Left lobe of liver (tissue), 2 donors: ENCODE measurements at regions not wholly inside any gene's neighbourhood (a gene's known extent, or its start where the extent isn't known, plus 50 kb on each side); places are given as distances from the start of the nearest gene placed in this dataset.

Experiments
- ATAC-seq: fragments of 200-7000 bp; cut with Tn5 transposase; one replicate; pipeline ENCODE4 v1.9.1; 2020; ENCODE audit warnings: mild to moderate bottlenecking, moderate library complexity
- DNase-seq: peaks from one replicate; pipeline ENCODE4 v3.0.0-alpha.2; 2020; ENCODE audit warnings: low spot score
- donor health status: DM: no; HTN: no; CAD: no; lungs with moderate emphysema.
- donor health status: DM: no; HTN: yes; CAD: no.

DNA sequence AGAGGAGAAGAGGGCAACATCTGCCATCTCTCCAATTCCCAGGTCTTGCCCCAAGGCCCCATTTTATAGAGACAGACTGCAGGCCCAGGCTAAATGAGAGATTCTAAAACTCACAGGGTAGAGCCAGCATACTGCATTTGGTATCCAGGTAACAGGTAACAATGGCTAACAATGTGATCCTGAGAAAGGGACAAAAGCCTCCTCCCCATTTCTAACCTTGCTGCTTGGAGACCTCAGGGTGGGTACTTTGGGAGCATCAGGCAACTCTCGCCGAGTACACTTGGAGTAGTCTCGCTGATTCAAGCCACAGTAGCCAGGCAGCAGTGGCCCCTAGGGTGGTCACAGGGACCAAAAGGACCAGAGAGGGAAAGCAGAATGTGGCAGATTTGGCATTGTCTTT, 162.6 kb upstream of the PLEKHA5 start:
- DNase-seq (no peak), ATAC-seq (no peak)

DNA sequence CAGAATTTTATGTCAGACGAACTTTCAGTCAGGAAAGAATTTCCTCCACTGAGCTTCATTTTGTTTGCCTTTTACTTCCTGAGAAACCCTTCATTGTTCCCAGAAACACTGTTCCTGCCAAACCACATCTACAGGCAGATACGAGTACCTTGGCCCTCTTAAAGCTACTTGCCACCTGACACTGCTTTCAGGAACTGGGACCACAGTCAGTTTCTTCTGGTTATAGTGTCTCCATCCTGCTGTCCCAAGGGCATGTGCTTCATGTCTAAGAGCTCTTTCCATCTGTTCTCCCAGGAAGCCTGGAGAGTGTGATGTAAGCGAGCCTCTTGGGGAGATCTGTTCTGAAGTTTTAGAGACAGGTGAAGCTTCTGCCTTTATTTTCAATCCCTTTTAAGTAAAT, 161.7 kb upstream of the PLEKHA5 start:
- ATAC-seq (no peak), DNase-seq (no peak)

DNA sequence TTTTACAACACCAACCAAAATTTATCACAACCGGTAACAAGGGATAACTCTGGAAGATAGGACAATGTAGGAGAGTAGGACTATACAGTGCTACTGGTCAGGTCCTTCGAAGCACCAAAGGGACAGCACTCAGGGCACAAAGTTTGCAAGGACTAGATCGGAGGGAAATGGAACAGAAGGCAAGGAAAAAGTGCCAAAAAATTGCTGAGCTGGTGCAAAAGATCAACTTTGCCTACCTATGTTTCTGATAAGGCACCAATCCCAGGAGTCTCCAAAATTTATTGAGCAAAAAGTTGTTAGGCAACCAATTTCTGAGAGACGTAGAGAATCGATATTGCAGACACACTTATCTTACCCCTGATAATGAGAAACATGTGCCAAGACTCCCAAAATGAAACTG, 160.0 kb upstream of the PLEKHA5 start:
- ATAC-seq = no peak
- DNase-seq = no peak

DNA sequence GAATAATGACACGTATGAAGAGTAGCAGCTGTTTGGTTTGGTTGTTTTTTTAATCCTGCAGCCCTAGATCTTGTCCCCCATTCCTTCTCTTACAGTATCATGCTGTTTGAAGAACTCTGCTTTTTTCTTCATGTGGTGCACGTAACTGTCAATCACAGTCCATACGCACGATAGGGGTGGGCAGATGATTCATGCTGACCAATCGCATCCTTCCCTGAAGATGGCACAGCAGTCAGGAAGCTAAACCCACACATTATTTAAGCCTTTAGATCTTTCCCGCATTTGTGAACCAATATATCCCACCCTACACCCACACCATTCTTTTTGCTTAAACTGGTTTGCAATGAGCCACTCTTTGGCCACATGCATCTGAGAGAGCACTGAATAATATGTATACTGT, 158.9 kb upstream of the PLEKHA5 start:
- no peak for ATAC-seq
- no peak for DNase-seq

DNA sequence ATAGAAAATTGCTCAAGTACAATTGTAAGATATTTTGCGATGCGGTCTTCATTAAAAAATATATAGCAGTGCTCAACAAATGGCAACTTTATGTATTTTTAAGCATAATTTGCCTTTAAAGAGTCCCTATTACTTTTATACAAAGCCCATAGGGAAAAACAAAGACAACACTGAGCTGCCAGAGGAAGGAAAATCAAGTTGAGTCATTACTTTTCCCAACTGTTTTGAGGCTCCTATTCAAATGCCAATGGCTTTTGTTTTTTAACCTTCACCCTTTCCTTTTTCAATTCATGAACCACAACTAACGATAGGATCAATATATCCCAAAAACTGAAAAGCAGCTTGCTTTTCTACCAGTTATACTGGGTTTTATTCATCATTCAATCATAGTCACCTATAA, 157.6 kb upstream of the PLEKHA5 start:
- no peak for ATAC-seq

DNA sequence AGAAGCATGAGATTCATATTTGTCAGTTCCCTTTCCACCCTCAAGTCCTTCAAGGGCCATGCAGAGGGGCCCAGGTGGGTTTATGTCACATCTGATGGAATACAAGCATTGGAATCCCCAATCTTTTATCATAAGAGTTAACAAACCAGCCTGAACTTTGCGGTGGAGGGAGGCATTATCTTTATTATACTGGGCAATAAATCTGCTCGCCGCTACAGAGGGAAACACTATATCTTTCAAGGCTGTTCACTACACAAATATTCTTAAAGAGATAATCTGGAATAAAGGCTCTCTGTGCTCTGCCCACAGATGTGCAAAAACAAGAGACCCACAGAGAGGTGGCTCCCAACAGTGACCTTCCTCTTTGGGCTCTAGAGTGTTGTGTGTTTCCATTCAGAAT, 153.6 kb upstream of the PLEKHA5 start:
- DNase-seq = no peak
- no peak for ATAC-seq

More for the DNA sequence above, 157.6 kb upstream of the PLEKHA5 start:
- no peak for DNase-seq

DNA sequence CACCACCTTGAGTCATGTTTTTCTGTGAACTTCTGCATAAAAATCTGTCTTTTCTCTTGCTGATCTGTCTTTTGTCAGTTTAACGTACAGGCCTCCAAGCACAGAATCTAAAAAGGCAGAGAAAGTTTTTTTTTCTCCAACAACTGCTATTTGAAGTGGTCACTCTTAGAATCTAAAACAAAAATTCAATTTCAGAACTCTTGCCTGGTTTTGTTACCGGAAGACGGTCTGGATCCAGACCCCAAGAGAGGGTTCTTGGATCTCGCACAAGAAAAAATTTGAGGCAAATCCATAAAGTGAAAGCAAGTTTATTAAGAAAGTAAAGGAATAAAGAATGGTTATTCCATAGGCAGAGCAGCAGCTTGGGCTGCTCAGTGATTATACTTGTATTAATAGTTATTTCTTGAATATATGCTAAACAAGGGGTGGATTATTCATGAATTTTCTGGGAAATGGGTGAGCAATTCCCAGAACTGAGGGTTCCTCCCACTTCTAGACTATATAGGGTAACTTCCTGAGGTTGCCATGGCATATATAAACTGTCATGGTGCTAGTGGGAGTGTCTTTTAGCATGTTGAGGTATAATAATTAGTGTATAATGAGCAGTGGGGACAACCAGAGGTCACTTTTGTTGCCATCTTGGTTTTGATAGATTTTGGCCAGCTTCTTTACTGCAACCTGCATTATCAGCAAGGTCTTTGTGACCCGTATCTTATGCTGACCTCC, 150.0 kb upstream of the PLEKHA5 start:
- no peak for DNase-seq
- ATAC-seq = no peak

DNA sequence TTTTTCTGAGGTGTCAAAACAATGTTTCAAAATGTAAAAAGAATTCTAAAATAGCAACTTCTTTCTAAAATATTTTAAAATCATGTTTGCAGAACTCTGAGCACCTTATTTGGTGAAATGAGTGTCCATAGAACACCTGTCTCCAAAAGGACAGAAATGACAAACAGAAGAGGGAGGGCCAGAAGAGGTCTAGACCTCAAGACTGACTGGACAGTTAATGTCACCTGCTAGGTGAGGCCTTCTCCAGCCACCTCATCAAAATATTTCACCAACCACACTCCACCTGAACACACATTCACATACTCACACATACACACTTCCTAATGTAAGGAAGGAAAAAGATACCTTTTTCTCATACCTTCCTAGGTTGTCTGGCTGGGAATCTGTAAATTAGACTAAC, 147.8 kb upstream of the PLEKHA5 start:
- DNase-seq (no peak), ATAC-seq (no peak)

DNA sequence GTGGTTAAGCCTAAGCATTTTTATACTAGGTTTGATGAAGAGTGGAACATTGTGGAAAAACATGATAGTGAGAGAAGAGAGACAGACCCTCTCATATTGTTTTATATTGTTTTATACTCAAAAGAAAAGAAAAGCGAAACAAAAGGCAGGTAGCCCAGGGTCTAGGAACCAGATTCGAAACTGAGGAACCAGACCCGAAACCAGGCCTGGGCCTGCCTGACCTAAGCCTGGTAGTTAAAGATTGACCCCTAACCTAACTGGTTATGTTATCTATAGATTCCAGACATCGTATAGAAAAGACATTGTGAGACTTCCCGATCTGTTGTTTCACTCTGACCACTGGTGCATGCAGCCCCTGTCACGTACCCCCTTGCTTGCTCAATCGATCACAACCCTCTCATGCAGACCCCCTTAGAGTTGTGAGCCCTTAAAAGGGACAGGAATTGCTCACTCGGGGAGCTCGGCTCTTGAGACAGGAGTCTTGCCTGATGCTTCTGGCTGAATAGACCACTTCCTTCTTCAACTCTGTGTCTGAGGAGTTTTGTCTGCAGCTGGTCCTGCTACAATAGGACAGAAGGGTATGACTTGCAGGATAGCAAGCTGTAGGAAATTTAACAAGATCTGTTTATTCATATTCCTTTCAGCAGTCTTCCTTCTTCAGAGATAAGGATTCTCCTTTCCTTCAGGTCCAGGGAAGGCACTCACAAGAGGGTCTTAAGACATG, 147.1 kb upstream of the PLEKHA5 start:
- DNase-seq = no peak
- no peak for ATAC-seq

DNA sequence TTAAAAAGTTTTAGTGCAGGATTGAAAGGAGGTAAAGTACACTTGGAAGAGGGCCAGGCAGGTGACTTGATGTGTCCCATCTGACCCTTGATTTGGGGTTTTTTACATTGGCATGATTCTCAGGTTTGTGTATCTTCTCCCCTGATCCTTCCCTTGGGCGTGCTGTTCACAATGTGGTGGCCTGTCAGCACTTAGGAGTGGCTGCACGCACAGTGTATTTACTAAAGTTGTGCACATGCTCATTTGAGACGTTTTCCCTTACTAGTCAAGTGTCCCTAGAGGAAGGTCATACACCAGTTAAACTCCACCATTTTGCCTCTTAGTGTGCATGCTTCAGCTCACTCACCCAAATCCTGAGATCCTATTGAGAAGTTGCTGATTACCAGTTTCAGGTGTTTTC, 145.7 kb upstream of the PLEKHA5 start:
- DNase-seq (no peak), ATAC-seq (no peak)

DNA sequence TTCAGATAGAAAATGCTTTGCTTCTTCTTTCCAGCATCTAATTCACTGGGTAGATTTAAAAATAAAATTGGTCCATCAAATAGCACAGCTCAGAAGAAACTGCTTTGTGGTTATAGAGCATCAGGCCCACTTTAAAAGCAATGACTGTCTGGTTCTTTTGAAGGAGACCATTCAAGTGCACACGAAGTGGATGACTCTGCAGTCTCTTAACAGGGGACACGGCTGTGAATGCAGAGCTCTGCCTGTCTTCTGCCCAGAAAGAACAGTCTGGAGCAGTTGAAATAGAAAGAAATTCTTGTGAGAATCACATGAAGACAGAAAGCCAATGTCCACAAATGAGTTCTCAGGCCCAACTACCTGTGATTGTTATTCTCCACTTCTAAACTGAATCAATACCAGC, 138.7 kb upstream of the PLEKHA5 start:
- ATAC-seq (no peak), DNase-seq (no peak)

DNA sequence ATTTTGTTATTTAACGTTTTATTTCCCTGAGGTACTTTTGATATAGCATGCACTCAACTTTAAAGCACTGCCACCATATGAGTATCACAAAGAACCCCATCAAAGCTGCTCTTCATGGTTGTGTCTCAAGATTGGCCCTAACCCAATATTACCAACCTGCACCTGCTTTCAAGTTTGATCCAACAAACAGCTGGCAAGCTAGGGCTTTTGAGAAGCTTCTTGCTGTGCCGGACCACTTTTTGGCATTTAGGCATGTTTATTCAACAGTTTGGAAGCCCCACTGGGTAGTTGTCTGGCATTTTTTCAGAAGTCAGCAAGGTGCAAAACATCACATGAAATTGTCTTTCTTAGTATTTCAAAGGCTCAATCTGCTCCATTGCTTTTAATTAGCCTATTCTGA, 137.2 kb upstream of the PLEKHA5 start:
- ATAC-seq (no peak), DNase-seq (no peak)

DNA sequence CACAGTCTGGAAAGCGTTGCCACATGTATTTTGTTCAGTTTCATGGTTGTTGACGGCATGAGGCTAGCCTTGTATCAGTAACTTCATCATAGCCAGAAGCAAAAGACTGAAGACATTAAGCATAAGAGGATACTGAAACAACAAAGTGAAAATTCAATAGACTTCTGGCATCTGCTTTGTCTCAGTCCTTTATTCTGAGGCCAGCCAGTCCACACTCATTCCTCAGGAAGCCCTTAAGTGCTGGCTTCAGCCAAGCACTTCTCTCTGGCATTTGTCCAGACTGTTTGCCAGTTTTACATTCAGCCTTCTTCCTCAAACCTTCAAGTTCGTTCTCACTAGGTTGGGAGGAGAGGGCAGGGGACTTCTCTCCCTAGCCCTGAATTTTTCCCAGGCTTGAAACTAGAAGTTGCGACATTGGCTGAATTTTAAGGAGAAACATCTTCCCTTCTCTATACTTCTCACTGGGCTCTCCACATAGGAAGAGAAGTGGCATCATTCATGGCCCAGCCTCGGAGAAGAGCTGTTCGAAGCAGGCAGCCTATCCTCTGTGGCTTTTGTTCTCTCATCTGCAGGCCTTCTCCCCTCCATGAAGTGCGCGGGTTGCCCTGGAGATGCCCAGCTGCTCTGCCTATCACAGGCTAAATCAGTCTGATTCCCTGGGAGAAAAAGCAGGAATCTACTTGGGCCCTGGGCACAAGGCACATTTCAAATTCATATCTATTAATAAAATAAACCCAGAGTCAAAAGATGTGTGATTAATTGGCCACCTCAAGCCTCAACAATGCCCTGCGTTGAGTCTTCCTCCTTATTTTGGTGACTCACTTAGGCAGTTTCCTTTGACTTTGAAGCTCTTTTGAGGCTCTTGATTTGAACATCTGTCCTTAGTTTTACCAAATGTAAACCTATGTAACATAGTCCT, 130.9 kb upstream of the PLEKHA5 start:
- no peak for ATAC-seq

DNA sequence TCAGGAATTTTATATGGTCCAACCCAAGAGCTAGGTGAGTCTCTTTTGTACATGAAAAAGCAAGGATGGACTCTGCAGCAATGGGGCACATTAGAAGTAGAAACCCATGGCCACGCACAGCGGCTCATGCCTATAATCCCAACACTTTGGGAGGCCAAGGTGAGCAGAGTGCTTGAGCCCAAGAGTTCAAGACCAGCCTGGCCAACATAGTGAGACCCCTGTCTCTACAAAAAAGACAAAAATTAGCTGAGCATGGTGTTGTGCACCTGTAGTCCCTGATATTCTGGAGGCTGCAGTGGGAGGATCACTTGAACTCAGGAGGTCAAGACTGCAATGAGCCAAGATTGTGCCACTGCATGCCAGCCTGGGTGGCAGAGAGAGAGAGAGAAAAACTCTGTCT, 128.7 kb upstream of the PLEKHA5 start:
- DNase-seq = no peak
- no peak for ATAC-seq

More for the DNA sequence above, 130.9 kb upstream of the PLEKHA5 start:
- no peak for DNase-seq

DNA sequence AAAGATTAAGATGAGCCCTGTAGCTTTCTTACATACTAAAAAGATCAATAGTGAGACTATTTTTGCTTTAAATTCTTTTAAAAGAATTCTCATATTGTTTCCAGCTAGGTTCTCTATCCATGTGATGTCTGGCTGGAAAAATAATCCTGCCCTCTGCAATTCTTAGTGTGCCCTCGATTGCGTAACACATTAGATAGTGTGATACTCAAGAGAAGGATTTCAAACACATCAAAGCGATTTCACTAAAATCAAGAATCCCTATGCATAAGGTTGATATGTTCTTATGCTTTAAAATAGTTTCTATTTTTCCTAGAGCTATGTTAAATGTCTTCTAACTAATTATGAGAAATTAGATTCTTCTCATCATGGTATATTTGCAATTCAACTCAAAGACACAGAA, 127.3 kb upstream of the PLEKHA5 start:
- ATAC-seq (peak; percentile 77), DNase-seq (no peak)

DNA sequence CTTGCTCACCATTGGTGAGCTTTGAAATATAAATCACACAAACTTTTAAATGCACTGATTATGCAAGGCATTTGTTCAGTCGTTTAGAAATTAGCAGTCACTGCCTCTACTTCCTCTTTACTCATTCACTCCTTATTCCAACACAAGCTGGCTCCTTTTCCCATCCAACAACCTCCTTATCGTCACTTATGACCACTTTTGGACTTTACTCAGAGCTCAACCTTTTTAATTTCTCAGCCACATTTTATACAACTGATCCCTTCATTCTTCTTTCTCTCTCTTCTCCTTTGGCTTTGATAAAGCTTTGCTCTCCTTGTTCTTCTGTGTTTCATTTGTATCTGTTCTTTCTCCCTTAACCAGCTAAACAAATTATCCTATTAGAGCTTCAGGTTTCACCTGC, 126.4 kb upstream of the PLEKHA5 start:
- DNase-seq (no peak), ATAC-seq (no peak)

DNA sequence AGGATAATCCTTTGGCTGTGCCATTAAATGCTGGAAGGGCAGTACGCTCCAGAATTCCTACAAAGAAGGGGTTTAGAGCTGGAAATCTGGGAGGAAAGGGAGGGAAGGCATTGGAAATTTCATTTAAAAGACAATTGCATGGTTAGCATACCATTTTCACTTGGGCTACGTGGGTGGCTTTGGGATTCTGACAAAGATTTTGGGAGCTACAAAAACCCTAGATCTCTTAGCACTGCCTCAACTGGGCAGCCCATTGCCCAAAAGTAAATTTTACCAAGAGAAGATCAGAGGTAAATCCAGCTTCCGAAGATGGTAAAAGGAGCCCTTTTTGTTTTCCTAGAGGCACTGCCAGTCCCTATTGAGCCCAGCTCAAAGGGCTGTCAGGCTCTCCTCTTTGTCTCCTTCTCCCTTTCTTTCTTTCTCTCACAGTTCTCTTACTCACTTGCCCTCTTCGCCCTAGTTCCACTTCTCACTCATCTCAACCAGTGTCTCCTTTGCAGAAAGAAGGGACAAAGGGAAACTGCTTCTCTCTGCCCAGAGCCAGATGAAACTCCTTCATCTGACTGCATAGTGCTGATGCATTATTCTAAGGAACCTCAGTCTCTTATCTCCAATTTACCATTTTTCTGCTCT, 125.4 kb upstream of the PLEKHA5 start:
- ATAC-seq = no peak
- DNase-seq = no peak

DNA sequence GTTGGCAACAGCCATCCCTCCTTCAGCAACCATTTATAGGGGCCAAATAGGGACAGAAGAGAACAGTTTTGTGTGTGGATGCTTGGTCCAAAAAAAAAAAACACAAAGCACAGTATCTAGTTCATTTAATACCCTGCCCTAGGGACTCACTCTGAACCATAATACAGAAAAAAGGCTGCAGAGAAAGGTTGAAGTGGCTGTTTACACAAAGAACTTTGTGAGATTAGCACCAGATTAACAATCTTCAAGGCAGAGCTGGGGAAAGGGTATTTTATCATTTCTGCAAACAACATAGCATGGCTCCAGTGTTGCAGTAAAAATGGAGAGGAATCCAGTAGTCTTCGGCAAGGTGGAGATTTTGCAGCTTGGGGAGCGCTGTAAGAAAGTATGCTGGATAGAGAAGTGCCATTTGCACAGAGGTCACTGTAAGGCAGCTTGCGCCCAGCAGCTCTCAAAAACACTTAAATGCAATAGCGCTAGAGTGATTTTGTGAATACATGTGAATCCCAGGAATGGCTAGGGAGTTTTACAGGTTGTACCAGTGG, 124.2 kb upstream of the PLEKHA5 start:
- no peak for ATAC-seq
- no peak for DNase-seq

DNA sequence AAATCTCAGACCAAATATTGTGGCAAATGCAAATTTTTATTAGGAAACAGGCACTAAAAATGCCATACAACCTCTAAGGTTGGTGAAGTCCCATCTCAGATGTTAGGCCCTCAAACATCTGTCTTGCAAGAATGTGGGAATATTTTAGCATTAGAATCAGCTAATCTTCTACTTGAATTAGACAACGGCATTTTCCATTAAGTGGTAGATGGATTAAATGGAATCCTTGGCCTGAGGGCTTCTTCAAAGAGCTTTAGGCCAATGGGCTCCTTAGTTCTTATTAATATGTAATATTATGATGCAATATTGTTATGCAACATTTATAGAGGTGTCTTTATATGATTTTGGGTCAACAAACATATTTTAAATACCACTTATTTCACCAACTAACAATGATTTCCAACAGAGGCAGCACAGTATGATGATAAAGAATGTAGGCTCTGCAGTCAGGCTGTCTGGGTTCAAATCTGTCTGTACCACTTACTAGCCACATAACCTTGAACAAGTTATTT, 122.9 kb upstream of the PLEKHA5 start:
- DNase-seq (no peak), ATAC-seq (no peak)

DNA sequence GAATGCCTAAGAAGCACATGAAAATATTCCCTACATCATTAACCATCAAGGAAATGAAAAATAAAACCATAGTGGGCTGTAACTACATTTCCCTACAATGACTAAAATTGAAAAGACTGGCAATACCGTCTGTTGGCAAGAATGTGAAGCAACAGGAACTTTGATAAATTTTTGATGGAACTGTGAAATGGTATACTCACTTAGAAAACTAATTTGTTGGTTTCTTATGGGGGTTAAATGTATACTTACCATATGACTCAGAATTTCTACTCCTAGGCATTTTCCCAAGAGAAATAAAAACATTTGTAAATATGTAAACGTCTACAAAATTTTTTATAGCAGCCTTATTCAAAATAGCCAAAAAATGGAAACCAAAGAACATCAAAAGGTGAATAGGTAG, 121.4 kb upstream of the PLEKHA5 start:
- ATAC-seq (no peak), DNase-seq (no peak)

DNA sequence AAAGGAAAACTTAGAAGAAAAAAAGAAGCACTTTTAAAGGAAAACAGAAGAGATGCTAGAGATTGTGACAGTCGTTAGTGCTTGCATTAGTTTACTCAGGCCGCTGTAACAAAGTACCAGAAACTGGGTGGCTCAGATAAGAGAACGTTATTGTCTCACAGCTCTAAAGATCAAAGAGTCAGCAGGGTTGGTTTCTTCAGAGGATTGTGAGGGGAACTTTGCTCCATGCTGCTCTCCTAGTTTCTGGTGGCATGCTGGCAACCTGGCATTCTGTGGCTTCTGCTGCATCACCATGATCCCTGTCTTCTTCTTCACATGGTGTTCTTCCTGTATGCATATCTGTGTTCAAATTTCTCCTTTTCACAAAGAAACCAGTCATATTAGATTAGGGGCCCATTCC, 119.4 kb upstream of the PLEKHA5 start:
- ATAC-seq (no peak), DNase-seq (no peak)
